ENCODE measurements at regions not wholly inside any gene's neighbourhood (a gene's known extent, or its start where the extent isn't known, plus 50 kb on each side); places are given as distances from the start of the nearest gene placed in this dataset.

DNA sequence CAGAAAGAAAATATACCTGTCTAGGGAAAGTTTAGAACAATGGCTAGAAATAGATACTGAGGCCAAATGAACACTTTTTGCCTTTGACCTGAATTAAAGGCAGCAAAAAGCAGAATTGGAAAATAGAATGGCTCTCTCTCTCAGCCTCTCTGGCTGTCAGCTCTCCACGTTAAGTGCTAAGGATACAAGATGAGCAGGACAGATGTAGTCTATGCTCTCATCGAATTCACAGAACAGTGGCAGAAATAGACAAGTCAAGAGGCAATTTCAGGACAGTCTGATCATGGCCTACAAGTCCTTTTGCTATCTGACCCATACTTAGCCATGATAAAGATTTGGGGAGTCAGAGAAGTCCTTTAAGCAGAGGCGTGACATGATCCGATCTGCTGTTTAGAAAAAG lies 120.2 kb upstream of the CREB1 start:
- POLR2A ChIA-PET, result interaction anchor here (0.6 kb wide), 2 partner anchors 19 to 638 kb away, joined by 3 to 6 read pairs; no protein-coding TSS in a partner anchor
- RAD21 ChIA-PET (ENCODE audit: unreplicated experiment), result no interaction called here
- BruUV-seq (replicated peaks), result no TSS peak
- CTCF ChIA-PET, result no interaction called here
- no peak for FAIRE-seq
- Histone ChIP-seq H3K9ac (ENCODE audit: control insufficient read depth, insufficient read depth, low read length) (no peak overlapping the region), H3K4me2 (ENCODE audit: control insufficient read depth, insufficient read depth) (no peak overlapping the region), H3K27me3 (replicated peaks in 1 of 2; ENCODE audit: control insufficient read depth in 2 of 2, insufficient read depth in 2 of 2, low read length in 1 of 2) (no peaks in the 10 kb centered on the region), H4K20me1 (ENCODE audit: control insufficient read depth, insufficient read depth) (no peaks in the 10 kb centered on the region), H3K27ac (ENCODE audit: control insufficient read depth, insufficient read depth) (no peak overlapping the region), H3K4me1 (ENCODE audit: control insufficient read depth, insufficient read depth, low read length) (no peaks in the 10 kb centered on the region; the same call in 1 of the 2 replicates), H3K79me2 (ENCODE audit: control insufficient read depth, insufficient read depth, low read length) (no peaks in the 10 kb centered on the region), H3K4me3 (no peak overlapping the region), H3K36me3 (ENCODE audit: control insufficient read depth in 2 of 2, insufficient read depth in 2 of 2, low read length in 1 of 2) (no peaks in the 10 kb centered on the region), H2AFZ (ENCODE audit: control insufficient read depth, low read depth, low read length) (no peak overlapping the region), H3K9me3 (replicated peaks; ENCODE audit: control insufficient read depth, insufficient read depth, low read length) (no peaks in the 10 kb centered on the region)
- ATAC-seq, result no peak
- WGBS (ENCODE audit: insufficient coverage, insufficient replicate concordance, low lambda C conversion rate, missing lambda C conversion rate), result 79% methylated on average over 4 of the region's 4 CpGs
- SMC1A ChIA-PET (ENCODE audit: uncharacterized antibody, unreplicated experiment), result interaction anchor here (0.6 to 1.6 kb wide), 2 partner anchors 14 to 64 kb away, joined by 3 read pairs; no protein-coding TSS in a partner anchor
- in situ Hi-C loops (cut with MboI) (no loop called here), intact Hi-C loops (cut with micrococcal nuclease; ENCODE audit: unreplicated experiment) (no loop called here)
- DNase-seq (ENCODE audit: low read depth, low spot score), result no peak
- TF ChIP-seq NFYA (IDR thresholded peaks at IDR 0.05; ENCODE audit: borderline replicate concordance, low read depth, low read length), result no peak
- no peak for TF ChIP-seq SMARCA5 (IDR thresholded peaks at IDR 0.05)
- no peak for TF ChIP-seq KLF5 (IDR thresholded peaks at IDR 0.05; ENCODE audit: partially characterized antibody)
- TF ChIP-seq TARDBP (IDR thresholded peaks at IDR 0.05; ENCODE audit: borderline replicate concordance), result no peak
- TF ChIP-seq GABPA (IDR thresholded peaks at IDR 0.05; ENCODE audit: low read depth), result no peak
- TF ChIP-seq, protein P1, sequence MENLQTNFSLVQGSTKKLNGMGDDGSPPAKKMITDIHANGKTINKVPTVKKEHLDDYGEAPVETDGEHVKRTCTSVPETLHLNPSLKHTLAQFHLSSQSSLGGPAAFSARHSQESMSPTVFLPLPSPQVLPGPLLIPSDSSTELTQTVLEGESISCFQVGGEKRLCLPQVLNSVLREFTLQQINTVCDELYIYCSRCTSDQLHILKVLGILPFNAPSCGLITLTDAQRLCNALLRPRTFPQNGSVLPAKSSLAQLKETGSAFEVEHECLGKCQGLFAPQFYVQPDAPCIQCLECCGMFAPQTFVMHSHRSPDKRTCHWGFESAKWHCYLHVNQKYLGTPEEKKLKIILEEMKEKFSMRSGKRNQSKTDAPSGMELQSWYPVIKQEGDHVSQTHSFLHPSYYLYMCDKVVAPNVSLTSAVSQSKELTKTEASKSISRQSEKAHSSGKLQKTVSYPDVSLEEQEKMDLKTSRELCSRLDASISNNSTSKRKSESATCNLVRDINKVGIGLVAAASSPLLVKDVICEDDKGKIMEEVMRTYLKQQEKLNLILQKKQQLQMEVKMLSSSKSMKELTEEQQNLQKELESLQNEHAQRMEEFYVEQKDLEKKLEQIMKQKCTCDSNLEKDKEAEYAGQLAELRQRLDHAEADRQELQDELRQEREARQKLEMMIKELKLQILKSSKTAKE (IDR thresholded peaks at IDR 0.05; ENCODE audit: low read depth, poor library complexity, severe bottlenecking), result no peak
- no peak for TF ChIP-seq SREBF1 (IDR thresholded peaks at IDR 0.05; ENCODE audit: low read length)
- TF ChIP-seq NR2C2 (IDR thresholded peaks at IDR 0.05; ENCODE audit: borderline replicate concordance, control insufficient read depth, insufficient read length, low read depth), result no peak
- no peak for TF ChIP-seq ASH2L (IDR thresholded peaks at IDR 0.05; ENCODE audit: borderline replicate concordance, low read depth)
- no peak for TF ChIP-seq HDAC2 (IDR thresholded peaks at IDR 0.05)
- TF ChIP-seq, protein P2, sequence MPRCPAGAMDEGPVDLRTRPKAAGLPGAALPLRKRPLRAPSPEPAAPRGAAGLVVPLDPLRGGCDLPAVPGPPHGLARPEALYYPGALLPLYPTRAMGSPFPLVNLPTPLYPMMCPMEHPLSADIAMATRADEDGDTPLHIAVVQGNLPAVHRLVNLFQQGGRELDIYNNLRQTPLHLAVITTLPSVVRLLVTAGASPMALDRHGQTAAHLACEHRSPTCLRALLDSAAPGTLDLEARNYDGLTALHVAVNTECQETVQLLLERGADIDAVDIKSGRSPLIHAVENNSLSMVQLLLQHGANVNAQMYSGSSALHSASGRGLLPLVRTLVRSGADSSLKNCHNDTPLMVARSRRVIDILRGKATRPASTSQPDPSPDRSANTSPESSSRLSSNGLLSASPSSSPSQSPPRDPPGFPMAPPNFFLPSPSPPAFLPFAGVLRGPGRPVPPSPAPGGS (IDR thresholded peaks at IDR 0.05; ENCODE audit: borderline replicate concordance, insufficient read depth, low read depth, low read length, poor library complexity, severe bottlenecking), result no peak
- no peak for TF ChIP-seq PML (IDR thresholded peaks at IDR 0.05; ENCODE audit: low read length)
- no peak for TF ChIP-seq RAD21 (IDR thresholded peaks at IDR 0.05; ENCODE audit: insufficient read depth, low read depth, low read length)
- no peak for TF ChIP-seq SIX5 (IDR thresholded peaks at IDR 0.05; ENCODE audit: low read depth, low read length, severe bottlenecking)
- TF ChIP-seq CHD2 (IDR thresholded peaks at IDR 0.05; ENCODE audit: borderline replicate concordance, low read depth, low read length), result no peak
- no peak for TF ChIP-seq STAT1 (conservative IDR thresholded peaks at IDR 0.05)
- TF ChIP-seq, protein P3, sequence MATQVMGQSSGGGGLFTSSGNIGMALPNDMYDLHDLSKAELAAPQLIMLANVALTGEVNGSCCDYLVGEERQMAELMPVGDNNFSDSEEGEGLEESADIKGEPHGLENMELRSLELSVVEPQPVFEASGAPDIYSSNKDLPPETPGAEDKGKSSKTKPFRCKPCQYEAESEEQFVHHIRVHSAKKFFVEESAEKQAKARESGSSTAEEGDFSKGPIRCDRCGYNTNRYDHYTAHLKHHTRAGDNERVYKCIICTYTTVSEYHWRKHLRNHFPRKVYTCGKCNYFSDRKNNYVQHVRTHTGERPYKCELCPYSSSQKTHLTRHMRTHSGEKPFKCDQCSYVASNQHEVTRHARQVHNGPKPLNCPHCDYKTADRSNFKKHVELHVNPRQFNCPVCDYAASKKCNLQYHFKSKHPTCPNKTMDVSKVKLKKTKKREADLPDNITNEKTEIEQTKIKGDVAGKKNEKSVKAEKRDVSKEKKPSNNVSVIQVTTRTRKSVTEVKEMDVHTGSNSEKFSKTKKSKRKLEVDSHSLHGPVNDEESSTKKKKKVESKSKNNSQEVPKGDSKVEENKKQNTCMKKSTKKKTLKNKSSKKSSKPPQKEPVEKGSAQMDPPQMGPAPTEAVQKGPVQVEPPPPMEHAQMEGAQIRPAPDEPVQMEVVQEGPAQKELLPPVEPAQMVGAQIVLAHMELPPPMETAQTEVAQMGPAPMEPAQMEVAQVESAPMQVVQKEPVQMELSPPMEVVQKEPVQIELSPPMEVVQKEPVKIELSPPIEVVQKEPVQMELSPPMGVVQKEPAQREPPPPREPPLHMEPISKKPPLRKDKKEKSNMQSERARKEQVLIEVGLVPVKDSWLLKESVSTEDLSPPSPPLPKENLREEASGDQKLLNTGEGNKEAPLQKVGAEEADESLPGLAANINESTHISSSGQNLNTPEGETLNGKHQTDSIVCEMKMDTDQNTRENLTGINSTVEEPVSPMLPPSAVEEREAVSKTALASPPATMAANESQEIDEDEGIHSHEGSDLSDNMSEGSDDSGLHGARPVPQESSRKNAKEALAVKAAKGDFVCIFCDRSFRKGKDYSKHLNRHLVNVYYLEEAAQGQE (IDR thresholded peaks at IDR 0.05; ENCODE audit: low read depth, low read length), result no peak

Data from GM12878 (cell line).